Endothelial cell of umbilical vein (primary cell): ENCODE measurements at regions not wholly inside any gene's neighbourhood (a gene's known extent, or its start where the extent isn't known, plus 50 kb on each side); places are given as distances from the start of the nearest gene placed in this dataset.

ENCODE experiments used
- BruUV-seq: library from RNA; stranded (reverse); fragments of 400-500 nt; replicated peaks from 2 replicates; lab custom pipeline; 2021; lab: Mats Ljungman, UMichigan
- CTCF ChIA-PET: fragments of 300-600, 350-600 bp; sonication (Branson Sonifier 250); formaldehyde crosslinking; loops from one replicate; lab custom pipeline; 2021; ENCODE audit warnings: antibody characterized with exemption, inconsistent platforms; lab: Charles Lee
- POLR2A ChIA-PET: fragments of 300-600, 350-600 bp; sonication (Branson Sonifier 250); formaldehyde crosslinking; loops from one replicate; lab custom pipeline; 2021; ENCODE audit warnings: antibody characterized with exemption, inconsistent platforms; lab: Charles Lee
- DNase-seq: peaks from one replicate; pipeline ENCODE4 v3.0.0-alpha.2; 2011; ENCODE audit warnings: low read depth, low spot score
- FAIRE-seq: peaks from 2 replicates; lab custom pipeline; 2011; peaks lifted over from hg19 to GRCh38; lab: Jason Lieb, UNC
- H2AFZ ChIP-seq: 2 replicates; pipeline ENCODE4 v1.6.0; 2012; ENCODE audit warnings: low read depth, low read length, control low read depth, inconsistent platforms
- H3K27ac ChIP-seq: 2 replicates; pipeline ENCODE4 v1.5.1; 2011; ENCODE audit warnings: low read depth, mild to moderate bottlenecking, control low read depth, low read length, moderate library complexity; ENCODE audit not compliant: insufficient read depth
- H3K27me3 ChIP-seq, 2 experiments: 2 replicates each; pipeline versions ENCODE4 v1.6.0 to v1.6.1; 2011; ENCODE audit warnings: low read length in 2 of 2, mixed read lengths in 1 of 2; ENCODE audit not compliant: control insufficient read depth in 2 of 2, insufficient read depth in 2 of 2
- H3K36me3 ChIP-seq, 2 experiments: 2 replicates in 1 of 2; 3 replicates in 1 of 2; pipeline ENCODE4 v1.5.1; 2011; ENCODE audit warnings: low read length in 2 of 2, mild to moderate bottlenecking in 1 of 2, moderate library complexity in 1 of 2; ENCODE audit not compliant: control insufficient read depth in 2 of 2, insufficient read depth in 2 of 2; ENCODE audit errors: extremely low read depth in 1 of 2
- H3K4me1 ChIP-seq: 3 replicates; pipeline ENCODE4 v1.5.1; 2011; ENCODE audit warnings: mild to moderate bottlenecking, low read length; ENCODE audit not compliant: control insufficient read depth, insufficient read depth; ENCODE audit errors: extremely low read depth
- H3K4me2 ChIP-seq: 2 replicates; pipeline ENCODE4 v1.6.1; 2011; ENCODE audit warnings: low read length, control low read depth, mixed read lengths; ENCODE audit not compliant: insufficient read depth
- H3K4me3 ChIP-seq, 3 experiments: fragments of 200-600 bp in 1 of 3; sonication (generic), shearing (Covaris generic) in 1 of 3; replicated peaks in 1 of 3; 2 replicates each; pipeline ENCODE4 v1.5.1; 2011 to 2016; ENCODE audit warnings: control low read depth in 3 of 3, low read length in 3 of 3, mild to moderate bottlenecking in 2 of 3, inconsistent platforms in 1 of 3, low read depth in 1 of 3, moderate library complexity in 1 of 3; ENCODE audit not compliant: insufficient read depth in 1 of 3
- H3K79me2 ChIP-seq: 2 replicates; pipeline ENCODE4 v1.6.0; 2012; ENCODE audit warnings: low read length, inconsistent platforms; ENCODE audit not compliant: control insufficient read depth, insufficient read depth
- H3K9ac ChIP-seq: replicated peaks from 2 replicates; pipeline ENCODE3; 2011; ENCODE audit warnings: low read length, control low read depth; ENCODE audit not compliant: insufficient read depth; ENCODE audit errors: extremely low read depth
- H3K9me1 ChIP-seq: replicated peaks from 3 replicates; pipeline ENCODE4 v1.6.0; 2011; ENCODE audit warnings: mild to moderate bottlenecking, low read length; ENCODE audit not compliant: control insufficient read depth, insufficient read depth; ENCODE audit errors: extremely low read depth
- H3K9me3 ChIP-seq: replicated peaks from 2 replicates; pipeline ENCODE4 v1.5.1; 2012; ENCODE audit warnings: low read length, inconsistent platforms; ENCODE audit not compliant: control insufficient read depth, insufficient read depth
- H4K20me1 ChIP-seq: replicated peaks from 2 replicates; pipeline ENCODE3; 2011; ENCODE audit warnings: mild to moderate bottlenecking, low read length; ENCODE audit not compliant: control insufficient read depth, insufficient read depth; ENCODE audit errors: extremely low read depth
- EZH2 ChIP-seq: IDR thresholded peaks from 2 replicates; pipeline ENCODE4 v1.6.1; 2012; ENCODE audit warnings: borderline replicate concordance, low read depth, mild to moderate bottlenecking, moderate library complexity, low read length, inconsistent platforms; ENCODE audit not compliant: severe bottlenecking
- FOS ChIP-seq: IDR thresholded peaks from 2 replicates; pipeline ENCODE4 v1.6.1; 2011; ENCODE audit warnings: mild to moderate bottlenecking, low read length, moderate library complexity, borderline replicate concordance; ENCODE audit not compliant: insufficient read depth
- GATA2 ChIP-seq: IDR thresholded peaks from 2 replicates; pipeline ENCODE4 v1.7.0; 2011; ENCODE audit warnings: low read depth, mild to moderate bottlenecking, moderate library complexity, mixed read lengths, low read length; ENCODE audit not compliant: insufficient read length, insufficient read depth
- JUN ChIP-seq: IDR thresholded peaks from 2 replicates; pipeline ENCODE4 v1.6.1; 2011; ENCODE audit warnings: borderline replicate concordance, low read depth; ENCODE audit not compliant: insufficient read length, insufficient read depth
- MYC ChIP-seq: IDR thresholded peaks from one replicate; pipeline ENCODE4 v1.6.1; 2011; ENCODE audit warnings: mild to moderate bottlenecking, low read depth, low read length
- POLR2A ChIP-seq: IDR thresholded peaks from 2 replicates; pipeline ENCODE4 v1.6.1; 2012; ENCODE audit warnings: low read depth, mild to moderate bottlenecking, control low read depth, low read length
- POLR2AphosphoS5 ChIP-seq: IDR thresholded peaks from 2 replicates; pipeline ENCODE4 v1.6.1; 2012; ENCODE audit warnings: low read depth, mild to moderate bottlenecking, control low read depth, low read length, moderate library complexity; ENCODE audit not compliant: insufficient read depth
- dilution Hi-C: fragments of 300-500 bp; cut with MboI; formaldehyde crosslinking; loops from one replicate; pipeline ENCODE4 v1.15.0; 2019; ENCODE audit warnings: low sequenced_read_pairs; ENCODE audit not compliant: extremely low pct_ligation_motif_present
- intact Hi-C: fragments of 100-400 bp; cut with micrococcal nuclease; formaldehyde crosslinking; loops from one replicate; pipeline ENCODE4 v1.10.0; 2022
- TF ChIP-seq, protein P1 (sequence below): IDR thresholded peaks from 2 replicates; pipeline ENCODE4 v1.6.1; 2011; ENCODE audit not compliant: insufficient read depth, insufficient read length
- TF ChIP-seq, protein P2 (sequence below), 2 donors: IDR thresholded peaks; 1 replicate in 1 of 2; 2 replicates in 1 of 2; pipeline ENCODE4 v1.5.1; 2011; ENCODE audit warnings: low read length in 2 of 2, mild to moderate bottlenecking in 2 of 2, moderate library complexity in 2 of 2, control low read depth in 1 of 2, inconsistent platforms in 1 of 2, low read depth in 1 of 2; ENCODE audit not compliant: insufficient read depth in 1 of 2; ENCODE audit errors: extremely low read depth in 1 of 2

DNA sequence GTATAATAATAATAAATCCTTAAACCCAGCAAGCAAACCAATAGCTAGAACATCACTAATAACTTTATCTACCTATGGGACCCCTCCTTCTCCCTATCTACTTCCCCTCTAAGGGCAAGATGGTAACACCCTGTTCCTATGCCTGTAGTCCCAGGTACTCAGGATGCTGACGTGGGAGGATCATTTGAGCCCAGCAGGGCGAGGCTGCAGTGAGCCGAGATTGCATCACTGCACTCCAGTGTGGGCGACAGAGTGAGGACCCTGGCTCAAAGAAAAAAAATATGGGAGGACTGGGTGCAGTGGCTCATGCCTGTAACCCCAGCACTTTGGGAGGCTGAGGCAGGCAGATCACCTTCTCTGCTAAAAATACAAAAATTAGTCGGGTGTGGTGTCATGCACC lies 143.1 kb upstream of the SLC45A1 start:
- no peak overlapping the region for H2AFZ ChIP-seq
- no peak overlapping the region for H3K4me3 ChIP-seq
- intact Hi-C loops: no loop called here
- DNase-seq (no peak), FAIRE-seq (no peak)
- dilution Hi-C loops: no loop called here
- CTCF ChIA-PET: no interaction called here
- H4K20me1 ChIP-seq: no peaks in the 10 kb centered on the region
- H3K9me1 ChIP-seq: no peaks in the 10 kb centered on the region
- no peak overlapping the region for H3K4me2 ChIP-seq
- no peaks in the 10 kb centered on the region for H3K79me2 ChIP-seq
- no peaks in the 10 kb centered on the region for H3K9me3 ChIP-seq
- H3K27ac ChIP-seq: no peak overlapping the region
- H3K9ac ChIP-seq: no peak overlapping the region
- no peaks in the 10 kb centered on the region for H3K36me3 ChIP-seq
- TF ChIP-seq MYC (no peak), GATA2 (no peak), EZH2 (no peak), JUN (no peak), POLR2AphosphoS5 (no peak), POLR2A (no peak), FOS (no peak)
- TF ChIP-seq, protein P1, sequence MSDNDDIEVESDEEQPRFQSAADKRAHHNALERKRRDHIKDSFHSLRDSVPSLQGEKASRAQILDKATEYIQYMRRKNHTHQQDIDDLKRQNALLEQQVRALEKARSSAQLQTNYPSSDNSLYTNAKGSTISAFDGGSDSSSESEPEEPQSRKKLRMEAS: no peak
- TF ChIP-seq, protein P2, sequence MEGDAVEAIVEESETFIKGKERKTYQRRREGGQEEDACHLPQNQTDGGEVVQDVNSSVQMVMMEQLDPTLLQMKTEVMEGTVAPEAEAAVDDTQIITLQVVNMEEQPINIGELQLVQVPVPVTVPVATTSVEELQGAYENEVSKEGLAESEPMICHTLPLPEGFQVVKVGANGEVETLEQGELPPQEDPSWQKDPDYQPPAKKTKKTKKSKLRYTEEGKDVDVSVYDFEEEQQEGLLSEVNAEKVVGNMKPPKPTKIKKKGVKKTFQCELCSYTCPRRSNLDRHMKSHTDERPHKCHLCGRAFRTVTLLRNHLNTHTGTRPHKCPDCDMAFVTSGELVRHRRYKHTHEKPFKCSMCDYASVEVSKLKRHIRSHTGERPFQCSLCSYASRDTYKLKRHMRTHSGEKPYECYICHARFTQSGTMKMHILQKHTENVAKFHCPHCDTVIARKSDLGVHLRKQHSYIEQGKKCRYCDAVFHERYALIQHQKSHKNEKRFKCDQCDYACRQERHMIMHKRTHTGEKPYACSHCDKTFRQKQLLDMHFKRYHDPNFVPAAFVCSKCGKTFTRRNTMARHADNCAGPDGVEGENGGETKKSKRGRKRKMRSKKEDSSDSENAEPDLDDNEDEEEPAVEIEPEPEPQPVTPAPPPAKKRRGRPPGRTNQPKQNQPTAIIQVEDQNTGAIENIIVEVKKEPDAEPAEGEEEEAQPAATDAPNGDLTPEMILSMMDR (IDR thresholded peaks at IDR 0.05; ENCODE audit: extremely low read depth in 1 of 2, insufficient read depth in 1 of 2, low read depth in 1 of 2, low read length in 2 of 2): no peak
- POLR2A ChIA-PET: no interaction called here
- peaks cover 3% of the 10 kb centered on the region for H3K4me1 ChIP-seq
- no TSS peak for BruUV-seq
- H3K27me3 ChIP-seq: no peaks in the 10 kb centered on the region
